Lower leg skin (tissue), 4 donors: ENCODE measurements at regions not wholly inside any gene's neighbourhood (a gene's known extent, or its start where the extent isn't known, plus 50 kb on each side); places are given as distances from the start of the nearest gene placed in this dataset.
A peak's percentile ranks its signal among the peaks of the same experiment; 100 is the strongest.

ENCODE experiments used
- DNase-seq, 2 donors: peaks; one replicate each; pipeline ENCODE4 v3.0.0-alpha.2; 2019; ENCODE audit warnings: low spot score in 2 of 2
- H3K4me3 ChIP-seq: fragments of 200-600 bp; sonication (generic); 2 replicates; pipeline ENCODE4 v1.5.1; 2017; ENCODE audit warnings: mild to moderate bottlenecking, low read depth; ENCODE audit not compliant: poor library complexity, severe bottlenecking
- POLR2A ChIP-seq, 2 donors: fragments of 450-650 bp; IDR thresholded peaks; one replicate each; pipeline ENCODE4 v1.6.1; 2016 to 2017; ENCODE audit warnings: antibody characterized with exemption in 2 of 2, mild to moderate bottlenecking in 1 of 2, moderate library complexity in 1 of 2
- WGBS, 2 donors: methylation state at CpG; one replicate each; pipeline ENCODE4 v1.1.5; 2018; 5-methylcytosine and 5-hydroxymethylcytosine counted together
- intact Hi-C: fragments of 100-400 bp; cut with DNase I; formaldehyde crosslinking; loops from one replicate; pipeline ENCODE4 v1.15.0; 2023; ENCODE audit warnings: low total_unique reads
- TF ChIP-seq, protein P1 (sequence below), 3 donors: fragments of 450-650 bp; IDR thresholded peaks; one replicate each; pipeline ENCODE4 v1.5.1; 2016; ENCODE audit warnings: antibody characterized with exemption in 3 of 3, mild to moderate bottlenecking in 3 of 3, moderate library complexity in 2 of 3

DNA sequence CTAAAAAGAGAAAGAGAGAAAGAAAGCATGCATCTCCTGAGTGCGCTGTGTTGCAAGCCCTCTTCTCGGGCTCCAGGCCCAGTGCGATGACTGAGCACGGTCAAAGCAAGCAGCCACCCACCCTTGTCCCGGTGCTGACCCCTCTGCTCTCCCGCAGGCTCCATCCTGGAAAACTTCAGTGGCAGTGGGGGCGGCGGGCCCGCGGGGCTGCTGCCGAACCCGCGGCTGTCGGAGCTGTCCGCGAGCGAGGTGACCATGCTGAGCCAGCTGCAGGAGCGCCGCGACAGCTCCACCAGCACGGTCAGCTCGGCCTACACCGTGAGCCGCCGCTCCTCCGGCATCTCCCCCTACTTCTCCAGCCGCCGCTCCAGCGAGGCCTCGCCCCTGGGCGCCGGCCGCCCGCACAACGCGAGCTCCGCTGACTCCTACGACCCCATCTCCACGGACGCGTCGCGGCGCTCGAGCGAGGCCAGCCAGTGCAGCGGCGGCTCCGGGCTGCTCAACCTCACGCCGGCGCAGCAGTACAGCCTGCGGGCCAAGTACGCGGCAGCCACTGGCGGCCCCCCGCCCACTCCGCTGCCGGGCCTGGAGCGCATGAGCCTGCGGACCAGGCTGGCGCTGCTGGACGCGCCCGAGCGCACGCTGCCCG is 252.5 kb downstream of the GLI2 start:
- no peak for TF ChIP-seq POLR2A (IDR thresholded peaks at IDR 0.05)
- TF ChIP-seq, protein P1, sequence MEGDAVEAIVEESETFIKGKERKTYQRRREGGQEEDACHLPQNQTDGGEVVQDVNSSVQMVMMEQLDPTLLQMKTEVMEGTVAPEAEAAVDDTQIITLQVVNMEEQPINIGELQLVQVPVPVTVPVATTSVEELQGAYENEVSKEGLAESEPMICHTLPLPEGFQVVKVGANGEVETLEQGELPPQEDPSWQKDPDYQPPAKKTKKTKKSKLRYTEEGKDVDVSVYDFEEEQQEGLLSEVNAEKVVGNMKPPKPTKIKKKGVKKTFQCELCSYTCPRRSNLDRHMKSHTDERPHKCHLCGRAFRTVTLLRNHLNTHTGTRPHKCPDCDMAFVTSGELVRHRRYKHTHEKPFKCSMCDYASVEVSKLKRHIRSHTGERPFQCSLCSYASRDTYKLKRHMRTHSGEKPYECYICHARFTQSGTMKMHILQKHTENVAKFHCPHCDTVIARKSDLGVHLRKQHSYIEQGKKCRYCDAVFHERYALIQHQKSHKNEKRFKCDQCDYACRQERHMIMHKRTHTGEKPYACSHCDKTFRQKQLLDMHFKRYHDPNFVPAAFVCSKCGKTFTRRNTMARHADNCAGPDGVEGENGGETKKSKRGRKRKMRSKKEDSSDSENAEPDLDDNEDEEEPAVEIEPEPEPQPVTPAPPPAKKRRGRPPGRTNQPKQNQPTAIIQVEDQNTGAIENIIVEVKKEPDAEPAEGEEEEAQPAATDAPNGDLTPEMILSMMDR (IDR thresholded peaks at IDR 0.05), result no peak
- H3K4me3 ChIP-seq, result no peak overlapping the region
- intact Hi-C loops, result no loop called here
- WGBS, 2 donors, result 96 to 98% methylated on average over 63 to 68 of the region's 68 CpGs
- peak in 1 of 2 donors; percentile 56 for DNase-seq

DNA sequence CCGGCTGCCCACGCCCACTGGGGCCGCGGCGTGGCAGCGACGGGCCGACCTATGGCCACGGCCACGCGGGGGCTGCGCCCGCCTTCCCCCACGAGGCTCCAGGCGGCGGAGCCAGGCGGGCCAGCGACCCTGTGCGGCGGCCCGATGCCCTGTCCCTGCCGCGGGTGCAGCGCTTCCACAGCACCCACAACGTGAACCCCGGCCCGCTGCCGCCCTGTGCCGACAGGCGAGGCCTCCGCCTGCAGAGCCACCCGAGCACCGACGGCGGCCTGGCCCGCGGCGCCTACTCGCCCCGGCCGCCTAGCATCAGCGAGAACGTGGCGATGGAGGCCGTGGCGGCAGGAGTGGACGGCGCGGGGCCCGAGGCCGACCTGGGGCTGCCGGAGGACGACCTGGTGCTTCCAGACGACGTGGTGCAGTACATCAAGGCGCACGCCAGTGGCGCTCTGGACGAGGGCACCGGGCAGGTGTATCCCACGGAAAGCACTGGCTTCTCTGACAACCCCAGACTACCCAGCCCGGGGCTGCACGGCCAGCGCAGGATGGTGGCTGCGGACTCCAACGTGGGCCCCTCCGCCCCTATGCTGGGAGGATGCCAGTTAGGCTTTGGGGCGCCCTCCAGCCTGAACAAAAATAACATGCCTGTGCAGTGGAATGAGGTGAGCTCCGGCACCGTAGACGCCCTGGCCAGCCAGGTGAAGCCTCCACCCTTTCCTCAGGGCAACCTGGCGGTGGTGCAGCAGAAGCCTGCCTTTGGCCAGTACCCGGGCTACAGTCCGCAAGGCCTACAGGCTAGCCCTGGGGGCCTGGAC is 253.2 kb downstream of the GLI2 start:
- TF ChIP-seq, protein P1 (IDR thresholded peaks at IDR 0.05), result no peak
- no peak for TF ChIP-seq POLR2A (IDR thresholded peaks at IDR 0.05)
- 92 to 93% methylated on average over 22 to 48 of the region's 74 CpGs for WGBS, 2 donors
- H3K4me3 ChIP-seq, result no peak overlapping the region
- intact Hi-C loops, result no loop called here
- peak in 1 of 2 donors; percentile 70 for DNase-seq

DNA sequence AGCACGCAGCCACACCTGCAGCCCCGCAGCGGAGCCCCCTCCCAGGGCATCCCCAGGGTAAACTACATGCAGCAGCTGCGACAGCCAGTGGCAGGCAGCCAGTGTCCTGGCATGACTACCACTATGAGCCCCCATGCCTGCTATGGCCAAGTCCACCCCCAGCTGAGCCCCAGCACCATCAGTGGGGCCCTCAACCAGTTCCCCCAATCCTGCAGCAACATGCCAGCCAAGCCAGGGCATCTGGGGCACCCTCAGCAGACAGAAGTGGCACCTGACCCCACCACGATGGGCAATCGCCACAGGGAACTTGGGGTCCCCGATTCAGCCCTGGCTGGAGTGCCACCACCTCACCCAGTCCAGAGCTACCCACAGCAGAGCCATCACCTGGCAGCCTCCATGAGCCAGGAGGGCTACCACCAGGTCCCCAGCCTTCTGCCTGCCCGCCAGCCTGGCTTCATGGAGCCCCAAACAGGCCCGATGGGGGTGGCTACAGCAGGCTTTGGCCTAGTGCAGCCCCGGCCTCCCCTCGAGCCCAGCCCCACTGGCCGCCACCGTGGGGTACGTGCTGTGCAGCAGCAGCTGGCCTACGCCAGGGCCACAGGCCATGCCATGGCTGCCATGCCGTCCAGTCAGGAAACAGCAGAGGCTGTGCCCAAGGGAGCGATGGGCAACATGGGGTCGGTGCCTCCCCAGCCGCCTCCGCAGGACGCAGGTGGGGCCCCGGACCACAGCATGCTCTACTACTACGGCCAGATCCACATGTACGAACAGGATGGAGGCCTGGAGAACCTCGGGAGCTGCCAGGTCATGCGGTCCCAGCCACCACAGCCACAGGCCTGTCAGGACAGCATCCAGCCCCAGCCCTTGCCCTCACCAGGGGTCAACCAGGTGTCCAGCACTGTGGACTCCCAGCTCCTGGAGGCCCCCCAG is 254.1 kb downstream of the GLI2 start:
- TF ChIP-seq, protein P1 (IDR thresholded peaks at IDR 0.05), result no peak
- TF ChIP-seq POLR2A (IDR thresholded peaks at IDR 0.05), result no peak
- 94 to 95% methylated on average over 17 to 22 of the region's 26 CpGs for WGBS, 2 donors
- no peak overlapping the region for H3K4me3 ChIP-seq
- intact Hi-C loops, result no loop called here
- peak in 1 of 2 donors; percentile 83 for DNase-seq

DNA sequence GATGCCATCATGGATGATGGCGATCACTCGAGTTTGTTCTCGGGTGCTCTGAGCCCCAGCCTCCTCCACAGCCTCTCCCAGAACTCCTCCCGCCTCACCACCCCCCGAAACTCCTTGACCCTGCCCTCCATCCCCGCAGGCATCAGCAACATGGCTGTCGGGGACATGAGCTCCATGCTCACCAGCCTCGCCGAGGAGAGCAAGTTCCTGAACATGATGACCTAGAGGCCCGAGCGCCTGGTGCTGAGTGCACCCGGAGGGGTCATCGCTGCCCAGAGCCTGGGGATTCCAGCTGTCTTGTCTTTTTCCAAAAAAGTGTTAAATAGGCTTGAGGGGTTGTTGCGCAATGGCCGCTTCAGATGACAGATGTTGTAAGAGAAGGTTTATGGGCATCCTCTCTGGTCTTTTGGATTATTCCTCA is 254.8 kb downstream of the GLI2 start:
- no peak overlapping the region for H3K4me3 ChIP-seq
- TF ChIP-seq POLR2A (IDR thresholded peaks at IDR 0.05), result no peak
- TF ChIP-seq, protein P1 (IDR thresholded peaks at IDR 0.05), result no peak
- 89 to 94% methylated on average over 15 of the region's 15 CpGs for WGBS, 2 donors
- intact Hi-C loops, result no loop called here
- DNase-seq, result peak; percentile 30 to 84

DNA sequence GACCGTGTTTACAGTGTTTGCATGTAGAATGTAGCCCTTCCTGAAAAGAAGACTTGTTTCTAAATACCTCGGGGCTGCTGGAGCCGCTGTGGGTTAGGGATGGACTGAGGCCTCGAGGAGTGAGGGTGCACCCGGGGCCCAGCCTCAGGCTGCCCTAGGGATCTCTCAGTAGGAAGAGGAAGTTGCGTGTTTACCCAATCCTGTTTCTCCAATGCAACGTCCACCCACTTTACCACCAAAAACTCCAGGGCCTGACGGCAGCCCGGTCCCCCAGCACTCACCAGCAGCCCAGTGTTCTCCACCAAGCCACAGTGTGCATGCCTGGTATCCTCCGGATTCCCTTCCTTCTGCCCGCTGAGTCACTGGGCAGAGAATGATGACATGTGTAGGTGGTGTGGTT is 255.8 kb downstream of the GLI2 start:
- intact Hi-C loops, result no loop called here
- 86 to 87% methylated on average over 11 of the region's 11 CpGs for WGBS, 2 donors
- H3K4me3 ChIP-seq, result no peak overlapping the region
- TF ChIP-seq, protein P1 (IDR thresholded peaks at IDR 0.05), result no peak
- TF ChIP-seq POLR2A (IDR thresholded peaks at IDR 0.05), result no peak
- DNase-seq, result peak in 1 of 2 donors; percentile 53
